HL-60 (cell line): ENCODE measurements at regions not wholly inside any gene's neighbourhood (a gene's known extent, or its start where the extent isn't known, plus 50 kb on each side); places are given as distances from the start of the nearest gene placed in this dataset.

Experiments used
- CTCF ChIP-seq: IDR thresholded peaks from one replicate; pipeline ENCODE4 v1.5.1; 2011; ENCODE audit warnings: low read length, control low read depth, inconsistent platforms; ENCODE audit not compliant: insufficient read depth
- GABPA ChIP-seq: IDR thresholded peaks from 2 replicates; pipeline ENCODE4 v1.6.1; 2012; ENCODE audit warnings: low read depth
- POLR2AphosphoS5 ChIP-seq: IDR thresholded peaks from 2 replicates; pipeline ENCODE4 v1.6.1; 2012; ENCODE audit warnings: low read depth
- REST ChIP-seq: IDR thresholded peaks from 2 replicates; pipeline ENCODE4 v1.6.1; 2012; ENCODE audit warnings: low read depth; ENCODE audit not compliant: insufficient replicate concordance
- SPI1 ChIP-seq: IDR thresholded peaks from 2 replicates; pipeline ENCODE4 v1.6.1; 2012; ENCODE audit warnings: low read depth, mild to moderate bottlenecking, borderline replicate concordance

- TF ChIP-seq CTCF (no peak), POLR2AphosphoS5 (no peak), GABPA (no peak), REST (no peak), SPI1 (no peak)
Measured at GRCh38 chr4:175540151-175540550, 271.9 kb downstream of the GPM6A start.
